ENCODE measurements at regions not wholly inside any gene's neighbourhood (a gene's known extent, or its start where the extent isn't known, plus 50 kb on each side); places are given as distances from the start of the nearest gene placed in this dataset.
A peak's percentile ranks its signal among the peaks of the same experiment; 100 is the strongest.

DNA sequence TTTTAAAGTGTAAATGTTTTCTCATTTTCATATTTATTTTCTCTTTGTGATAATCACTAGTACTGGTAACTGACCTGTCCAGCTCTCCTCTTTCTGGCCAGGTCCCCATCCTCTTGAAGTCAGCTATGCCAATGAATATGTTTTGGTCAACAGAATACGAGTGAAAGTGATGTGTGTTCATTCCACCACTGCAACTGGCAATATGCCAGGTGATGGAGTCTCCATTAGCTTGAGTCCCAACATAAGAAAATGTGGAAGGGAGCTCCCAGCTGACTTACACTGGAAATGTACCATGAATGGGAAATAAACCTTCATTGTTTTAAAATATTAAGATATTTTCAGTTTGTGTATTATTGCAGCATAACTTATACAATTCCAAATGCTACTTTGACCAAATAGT lies 75.8 kb downstream of the CCDC34 start:
- H3K4me3 ChIP-seq (ENCODE audit: low read depth, low read length), result no peak overlapping the region
- H3K27me3 ChIP-seq (replicated peaks), result no peaks in the 10 kb centered on the region
- in situ Hi-C loops (cut with HindIII; ENCODE audit: low pct_ligation_motif_present, low sequenced_read_pairs), result loop anchor here (25.0 kb wide), 1 partner anchor 100 kb away; no protein-coding TSS in a partner anchor
- no peak for DNase-seq
- H3K27ac ChIP-seq, result no peak overlapping the region
- TF ChIP-seq, protein P1, sequence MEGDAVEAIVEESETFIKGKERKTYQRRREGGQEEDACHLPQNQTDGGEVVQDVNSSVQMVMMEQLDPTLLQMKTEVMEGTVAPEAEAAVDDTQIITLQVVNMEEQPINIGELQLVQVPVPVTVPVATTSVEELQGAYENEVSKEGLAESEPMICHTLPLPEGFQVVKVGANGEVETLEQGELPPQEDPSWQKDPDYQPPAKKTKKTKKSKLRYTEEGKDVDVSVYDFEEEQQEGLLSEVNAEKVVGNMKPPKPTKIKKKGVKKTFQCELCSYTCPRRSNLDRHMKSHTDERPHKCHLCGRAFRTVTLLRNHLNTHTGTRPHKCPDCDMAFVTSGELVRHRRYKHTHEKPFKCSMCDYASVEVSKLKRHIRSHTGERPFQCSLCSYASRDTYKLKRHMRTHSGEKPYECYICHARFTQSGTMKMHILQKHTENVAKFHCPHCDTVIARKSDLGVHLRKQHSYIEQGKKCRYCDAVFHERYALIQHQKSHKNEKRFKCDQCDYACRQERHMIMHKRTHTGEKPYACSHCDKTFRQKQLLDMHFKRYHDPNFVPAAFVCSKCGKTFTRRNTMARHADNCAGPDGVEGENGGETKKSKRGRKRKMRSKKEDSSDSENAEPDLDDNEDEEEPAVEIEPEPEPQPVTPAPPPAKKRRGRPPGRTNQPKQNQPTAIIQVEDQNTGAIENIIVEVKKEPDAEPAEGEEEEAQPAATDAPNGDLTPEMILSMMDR (IDR thresholded peaks at IDR 0.05; ENCODE audit: low read depth, low read length, missing control alignments), result no peak
- H3K36me3 ChIP-seq (replicated peaks), result no peaks in the 10 kb centered on the region

DNA sequence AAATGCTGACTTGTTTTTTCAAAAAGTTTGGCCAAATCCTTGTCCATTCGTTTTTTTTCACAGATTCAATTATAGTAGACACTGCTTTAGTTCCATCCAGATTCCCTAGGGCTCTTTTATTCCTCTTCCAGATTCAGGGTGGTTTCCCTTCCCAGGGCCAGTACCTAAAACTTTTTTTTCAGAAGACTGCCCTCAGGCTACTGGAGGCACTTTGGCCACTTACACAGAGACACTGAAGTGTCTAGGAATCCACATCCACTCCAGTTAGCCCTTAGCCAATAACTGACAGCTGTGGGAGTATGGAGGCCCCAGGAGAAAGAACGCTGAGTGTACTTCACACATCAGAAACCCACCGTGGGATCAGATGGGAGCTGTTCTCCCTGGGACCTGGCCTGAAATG lies 77.3 kb downstream of the CCDC34 start:
- H3K27me3 ChIP-seq (replicated peaks), result no peaks in the 10 kb centered on the region
- TF ChIP-seq, protein P1 (IDR thresholded peaks at IDR 0.05; ENCODE audit: low read depth, low read length, missing control alignments), result no peak
- in situ Hi-C loops (cut with HindIII; ENCODE audit: low pct_ligation_motif_present, low sequenced_read_pairs), result loop anchor here (25.0 kb wide), 1 partner anchor 98 kb away; no protein-coding TSS in a partner anchor
- DNase-seq, result no peak
- no peaks in the 10 kb centered on the region for H3K36me3 ChIP-seq (replicated peaks)
- no peak overlapping the region for H3K4me3 ChIP-seq (ENCODE audit: low read depth, low read length)
- no peak overlapping the region for H3K27ac ChIP-seq

DNA sequence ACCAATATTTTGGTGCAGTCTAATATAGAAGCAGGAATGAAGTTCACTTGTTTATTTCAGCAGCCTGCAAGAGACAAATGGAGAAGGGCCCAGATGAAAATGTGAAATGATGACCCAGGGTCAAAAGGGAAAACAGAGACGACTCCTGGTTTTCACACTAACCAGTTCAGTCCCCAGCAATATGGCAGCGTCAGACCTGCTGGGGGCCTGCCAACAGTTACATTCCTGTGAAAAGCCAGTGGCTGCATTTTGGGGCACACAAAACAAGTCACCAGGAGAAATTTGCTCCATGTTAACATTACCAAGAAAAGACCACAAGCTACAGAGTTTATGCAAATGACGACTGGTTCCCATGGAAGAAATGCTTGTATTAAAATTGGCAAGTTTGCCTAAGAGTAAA lies 80.2 kb downstream of the CCDC34 start:
- DNase-seq, result peak; percentile 63
- in situ Hi-C loops (cut with HindIII; ENCODE audit: low pct_ligation_motif_present, low sequenced_read_pairs), result loop anchor here (25.0 kb wide), 1 partner anchor 96 kb away; no protein-coding TSS in a partner anchor
- Histone ChIP-seq H3K27ac (peak overlapping the region; percentile 94), H3K4me3 (ENCODE audit: low read depth, low read length) (no peak overlapping the region), H3K27me3 (replicated peaks) (no peaks in the 10 kb centered on the region), H3K36me3 (replicated peaks) (no peaks in the 10 kb centered on the region)
- TF ChIP-seq, protein P1 (IDR thresholded peaks at IDR 0.05; ENCODE audit: low read depth, low read length, missing control alignments), result no peak

DNA sequence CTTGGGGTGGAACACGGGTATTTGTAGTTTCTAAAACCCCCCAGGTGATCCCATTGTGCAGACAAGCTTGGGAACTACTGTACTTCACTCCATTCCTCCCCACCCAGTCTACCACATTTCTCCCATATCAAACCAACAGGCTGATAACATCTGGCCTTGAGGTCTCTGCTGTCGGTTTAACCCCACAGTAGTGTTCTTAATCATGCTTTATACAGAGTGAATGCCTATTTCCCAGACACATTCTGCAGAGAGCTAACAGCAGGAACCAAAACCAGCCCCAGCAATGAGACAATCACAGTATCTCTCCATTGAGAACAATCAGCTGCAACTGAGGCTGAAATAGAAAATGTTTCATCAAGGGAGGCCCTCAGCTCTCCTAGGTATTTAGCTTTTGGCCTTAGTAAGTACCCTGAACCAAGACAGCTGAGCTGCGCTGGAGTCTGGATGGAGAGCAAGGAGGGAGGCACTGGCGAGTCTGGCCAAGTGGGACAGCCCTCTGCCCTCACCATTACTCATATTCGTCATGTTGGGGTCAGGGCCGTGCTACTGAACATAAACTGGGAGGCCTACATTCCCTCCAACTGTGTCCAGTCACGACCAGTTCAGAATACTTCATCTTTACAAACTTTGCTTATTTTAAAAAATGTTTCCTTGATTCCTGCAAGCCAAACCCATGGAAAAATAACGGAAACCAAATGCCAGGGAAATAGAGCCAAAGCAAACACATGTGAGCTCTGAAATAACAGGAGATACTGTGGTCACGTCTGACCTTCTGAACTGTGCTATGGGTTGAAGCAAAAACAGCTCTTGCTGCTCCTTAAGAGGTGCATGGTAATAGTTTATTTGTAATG lies 81.0 kb downstream of the CCDC34 start:
- Histone ChIP-seq H3K4me3 (ENCODE audit: low read depth, low read length) (no peak overlapping the region), H3K27ac (peak overlapping the region; percentile 94), H3K36me3 (replicated peaks) (no peaks in the 10 kb centered on the region), H3K27me3 (replicated peaks) (no peaks in the 10 kb centered on the region)
- in situ Hi-C loops (cut with HindIII; ENCODE audit: low pct_ligation_motif_present, low sequenced_read_pairs), result loop anchor here (25.0 kb wide), 1 partner anchor 95 kb away; no protein-coding TSS in a partner anchor
- TF ChIP-seq, protein P1 (IDR thresholded peaks at IDR 0.05; ENCODE audit: low read depth, low read length, missing control alignments), result no peak
- peak; percentile 93 for DNase-seq

DNA sequence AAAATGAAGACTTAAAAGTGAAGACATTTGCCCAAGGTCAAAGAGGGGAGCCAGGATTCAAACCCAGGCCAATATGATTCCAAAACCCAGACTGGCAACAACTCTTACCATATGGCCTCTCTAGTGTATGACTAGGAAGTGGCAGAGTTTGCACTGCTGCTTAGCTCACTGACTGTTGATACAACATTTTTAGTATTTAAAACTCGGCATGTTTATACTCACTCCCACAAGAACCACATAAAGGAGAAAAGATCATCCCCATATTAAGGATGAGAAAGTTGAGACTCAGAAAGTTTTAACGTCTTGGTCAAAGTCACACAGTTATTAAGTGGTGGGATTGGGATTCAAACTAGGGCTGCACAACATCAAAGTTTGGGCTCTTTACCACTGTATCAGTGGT lies 81.7 kb downstream of the CCDC34 start:
- H3K4me3 ChIP-seq (ENCODE audit: low read depth, low read length), result no peak overlapping the region
- no peak for DNase-seq
- H3K36me3 ChIP-seq (replicated peaks), result no peaks in the 10 kb centered on the region
- TF ChIP-seq, protein P1 (IDR thresholded peaks at IDR 0.05; ENCODE audit: low read depth, low read length, missing control alignments), result no peak
- in situ Hi-C loops (cut with HindIII; ENCODE audit: low pct_ligation_motif_present, low sequenced_read_pairs), result loop anchor here (25.0 kb wide), 1 partner anchor 94 kb away; no protein-coding TSS in a partner anchor
- no peaks in the 10 kb centered on the region for H3K27me3 ChIP-seq (replicated peaks)
- peak overlapping the region; percentile 94 for H3K27ac ChIP-seq
